GM23338 (cell line): ENCODE measurements at regions not wholly inside any gene's neighbourhood (a gene's known extent, or its start where the extent isn't known, plus 50 kb on each side); places are given as distances from the start of the nearest gene placed in this dataset.

ENCODE experiments used
- ATAC-seq: fragments of 200-7000 bp; cut with Tn5 transposase; 3 replicates; pipeline ENCODE4 v1.9.1; 2020
- DNase-seq: peaks from one replicate; pipeline ENCODE4 v3.0.0-alpha.2; 2015; ENCODE audit warnings: low spot score
- H2AFZ ChIP-seq: fragments of 200-600 bp; sonication (generic); 2 replicates; pipeline ENCODE4 v1.8.0; 2016; ENCODE audit warnings: antibody characterized with exemption, mild to moderate bottlenecking, moderate library complexity
- H3F3A ChIP-seq: fragments of 200-600 bp; sonication (generic); replicated peaks from 2 replicates; pipeline ENCODE4 v1.8.0; 2017; ENCODE audit warnings: antibody characterized with exemption, mixed run types, low read depth
- H3K27ac ChIP-seq: fragments of 200-600 bp; sonication (generic); 2 replicates; pipeline ENCODE4 v1.6.1; 2016; ENCODE audit warnings: low read depth
- H3K27me3 ChIP-seq: fragments of 200-600 bp; sonication (generic); 2 replicates; pipeline ENCODE4 v1.8.0; 2016; ENCODE audit warnings: mild to moderate bottlenecking, mixed run types, moderate library complexity; ENCODE audit not compliant: insufficient read depth
- H3K36me3 ChIP-seq: fragments of 200-600 bp; sonication (generic); 2 replicates; pipeline ENCODE4 v1.8.0; 2016; ENCODE audit warnings: mild to moderate bottlenecking; ENCODE audit not compliant: insufficient read depth
- H3K4me1 ChIP-seq: fragments of 200-600 bp; sonication (generic); 2 replicates; pipeline ENCODE4 v1.8.0; 2016; ENCODE audit warnings: mild to moderate bottlenecking, moderate library complexity; ENCODE audit not compliant: insufficient read depth
- H3K4me2 ChIP-seq: fragments of 200-600 bp; sonication (generic); 2 replicates; pipeline ENCODE4 v1.7.1; 2017; ENCODE audit warnings: mixed run types
- H3K4me3 ChIP-seq: fragments of 200-600 bp; sonication (generic); 2 replicates; pipeline ENCODE4 v1.6.1; 2016; ENCODE audit warnings: mixed run types
- H3K79me2 ChIP-seq: fragments of 200-600 bp; sonication (generic); replicated peaks from 2 replicates; pipeline ENCODE4 v1.8.0; 2017; ENCODE audit warnings: mild to moderate bottlenecking; ENCODE audit not compliant: insufficient read depth
- H3K9me2 ChIP-seq: fragments of 200-600 bp; sonication (generic); 2 replicates; pipeline ENCODE4 v1.8.0; 2017; ENCODE audit not compliant: insufficient read depth
- H4K20me1 ChIP-seq: fragments of 200-600 bp; sonication (generic); replicated peaks from 2 replicates; pipeline ENCODE4 v1.8.0; 2017; ENCODE audit warnings: mild to moderate bottlenecking; ENCODE audit not compliant: insufficient read depth
- H3K27ac Mint-ChIP-seq: 2 replicates; pipeline ENCODE4 v1.8.0; 2020; ENCODE audit warnings: inconsistent platforms, mild to moderate bottlenecking, moderate library complexity, mixed read lengths
- H3K27me3 Mint-ChIP-seq: 3 replicates; pipeline ENCODE4 v1.8.0; 2022; ENCODE audit warnings: low read depth, mild to moderate bottlenecking, moderate library complexity, mixed read lengths, inconsistent platforms; ENCODE audit not compliant: insufficient read depth, poor library complexity
- H3K36me3 Mint-ChIP-seq: 3 replicates; pipeline ENCODE4 v1.8.0; 2021; ENCODE audit warnings: low read depth, mild to moderate bottlenecking, inconsistent platforms, moderate library complexity, mixed read lengths
- H3K4me1 Mint-ChIP-seq: 3 replicates; pipeline ENCODE4 v1.8.0; 2020; ENCODE audit warnings: mild to moderate bottlenecking, inconsistent platforms, mixed read lengths
- H3K4me3 Mint-ChIP-seq: 3 replicates; pipeline ENCODE4 v1.8.0; 2021; ENCODE audit warnings: moderate library complexity, mild to moderate bottlenecking, inconsistent platforms, mixed read lengths
- H3K9me3 Mint-ChIP-seq: 3 replicates; pipeline ENCODE4 v1.8.0; 2020; ENCODE audit warnings: moderate library complexity, mild to moderate bottlenecking, inconsistent platforms, mixed read lengths
- CREB1 ChIP-seq: fragments of 250-450 bp; sonication (Bioruptor Pico); IDR thresholded peaks from 2 replicates; pipeline ENCODE4 v1.5.0; 2020; ENCODE audit warnings: low read depth, mild to moderate bottlenecking, moderate library complexity
- EZH2 ChIP-seq: fragments of 200-600 bp; sonication (generic); IDR thresholded peaks from one replicate; pipeline ENCODE4 v1.8.0; 2017; ENCODE audit warnings: antibody characterized with exemption, mild to moderate bottlenecking, low read depth; ENCODE audit not compliant: unreplicated experiment
- JUNB ChIP-seq: IDR thresholded peaks from one replicate; pipeline ENCODE4 v1.6.1; 2016; ENCODE audit warnings: antibody characterized with exemption; ENCODE audit not compliant: unreplicated experiment
- POLR2AphosphoS5 ChIP-seq: IDR thresholded peaks from 2 replicates; pipeline ENCODE4 v1.6.1; 2016; ENCODE audit warnings: antibody characterized with exemption, low read depth
- STAT1 ChIP-seq: IDR thresholded peaks from one replicate; pipeline ENCODE4 v1.6.1; 2016; ENCODE audit warnings: antibody characterized with exemption; ENCODE audit not compliant: unreplicated experiment
- ZNF331 ChIP-seq: fragments of 250-450 bp; sonication (Bioruptor Pico); IDR thresholded peaks from 2 replicates; pipeline ENCODE4 v1.5.0; 2020; ENCODE audit warnings: low read depth, mild to moderate bottlenecking, moderate library complexity
- TF ChIP-seq, protein P1 (sequence below): fragments of 250-450 bp; sonication (Bioruptor Pico); IDR thresholded peaks from 2 replicates; pipeline ENCODE4 v1.5.0; 2020; ENCODE audit warnings: mild to moderate bottlenecking, moderate library complexity
- TF ChIP-seq, protein P2 (sequence below): IDR thresholded peaks from one replicate; pipeline ENCODE4 v1.6.1; 2018; ENCODE audit warnings: antibody characterized with exemption; ENCODE audit not compliant: unreplicated experiment
- TF ChIP-seq, protein P3 (sequence below), 2 experiments: fragments of 200-600 bp in 1 of 2; sonication (generic) in 1 of 2; conservative IDR thresholded peaks; 2 replicates each; pipeline versions ENCODE4 v1.5.1 to v1.6.1; 2016 to 2017; ENCODE audit warnings: antibody characterized with exemption in 2 of 2, low read depth in 2 of 2, mild to moderate bottlenecking in 2 of 2, moderate library complexity in 1 of 2

DNA sequence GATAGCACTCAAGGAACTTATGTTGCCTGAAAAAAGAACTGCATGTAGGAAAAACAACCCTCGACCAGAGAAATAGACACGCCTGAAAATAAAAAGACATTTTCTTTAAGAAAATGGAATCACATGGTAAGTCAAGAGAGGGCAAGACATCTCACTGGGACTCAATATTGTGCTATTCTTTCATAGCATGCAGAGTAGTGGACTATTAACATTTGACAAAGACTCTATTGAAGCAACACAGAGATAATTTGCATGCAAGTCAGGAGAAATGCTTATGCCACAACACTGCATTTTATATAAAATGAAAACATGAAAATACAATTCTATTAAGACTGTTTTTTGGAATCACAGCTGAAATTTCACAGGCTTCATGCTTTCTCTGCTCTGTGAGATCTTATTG lies 77.9 kb upstream of the RHOBTB1 start (continued):
- TF ChIP-seq, protein P1, sequence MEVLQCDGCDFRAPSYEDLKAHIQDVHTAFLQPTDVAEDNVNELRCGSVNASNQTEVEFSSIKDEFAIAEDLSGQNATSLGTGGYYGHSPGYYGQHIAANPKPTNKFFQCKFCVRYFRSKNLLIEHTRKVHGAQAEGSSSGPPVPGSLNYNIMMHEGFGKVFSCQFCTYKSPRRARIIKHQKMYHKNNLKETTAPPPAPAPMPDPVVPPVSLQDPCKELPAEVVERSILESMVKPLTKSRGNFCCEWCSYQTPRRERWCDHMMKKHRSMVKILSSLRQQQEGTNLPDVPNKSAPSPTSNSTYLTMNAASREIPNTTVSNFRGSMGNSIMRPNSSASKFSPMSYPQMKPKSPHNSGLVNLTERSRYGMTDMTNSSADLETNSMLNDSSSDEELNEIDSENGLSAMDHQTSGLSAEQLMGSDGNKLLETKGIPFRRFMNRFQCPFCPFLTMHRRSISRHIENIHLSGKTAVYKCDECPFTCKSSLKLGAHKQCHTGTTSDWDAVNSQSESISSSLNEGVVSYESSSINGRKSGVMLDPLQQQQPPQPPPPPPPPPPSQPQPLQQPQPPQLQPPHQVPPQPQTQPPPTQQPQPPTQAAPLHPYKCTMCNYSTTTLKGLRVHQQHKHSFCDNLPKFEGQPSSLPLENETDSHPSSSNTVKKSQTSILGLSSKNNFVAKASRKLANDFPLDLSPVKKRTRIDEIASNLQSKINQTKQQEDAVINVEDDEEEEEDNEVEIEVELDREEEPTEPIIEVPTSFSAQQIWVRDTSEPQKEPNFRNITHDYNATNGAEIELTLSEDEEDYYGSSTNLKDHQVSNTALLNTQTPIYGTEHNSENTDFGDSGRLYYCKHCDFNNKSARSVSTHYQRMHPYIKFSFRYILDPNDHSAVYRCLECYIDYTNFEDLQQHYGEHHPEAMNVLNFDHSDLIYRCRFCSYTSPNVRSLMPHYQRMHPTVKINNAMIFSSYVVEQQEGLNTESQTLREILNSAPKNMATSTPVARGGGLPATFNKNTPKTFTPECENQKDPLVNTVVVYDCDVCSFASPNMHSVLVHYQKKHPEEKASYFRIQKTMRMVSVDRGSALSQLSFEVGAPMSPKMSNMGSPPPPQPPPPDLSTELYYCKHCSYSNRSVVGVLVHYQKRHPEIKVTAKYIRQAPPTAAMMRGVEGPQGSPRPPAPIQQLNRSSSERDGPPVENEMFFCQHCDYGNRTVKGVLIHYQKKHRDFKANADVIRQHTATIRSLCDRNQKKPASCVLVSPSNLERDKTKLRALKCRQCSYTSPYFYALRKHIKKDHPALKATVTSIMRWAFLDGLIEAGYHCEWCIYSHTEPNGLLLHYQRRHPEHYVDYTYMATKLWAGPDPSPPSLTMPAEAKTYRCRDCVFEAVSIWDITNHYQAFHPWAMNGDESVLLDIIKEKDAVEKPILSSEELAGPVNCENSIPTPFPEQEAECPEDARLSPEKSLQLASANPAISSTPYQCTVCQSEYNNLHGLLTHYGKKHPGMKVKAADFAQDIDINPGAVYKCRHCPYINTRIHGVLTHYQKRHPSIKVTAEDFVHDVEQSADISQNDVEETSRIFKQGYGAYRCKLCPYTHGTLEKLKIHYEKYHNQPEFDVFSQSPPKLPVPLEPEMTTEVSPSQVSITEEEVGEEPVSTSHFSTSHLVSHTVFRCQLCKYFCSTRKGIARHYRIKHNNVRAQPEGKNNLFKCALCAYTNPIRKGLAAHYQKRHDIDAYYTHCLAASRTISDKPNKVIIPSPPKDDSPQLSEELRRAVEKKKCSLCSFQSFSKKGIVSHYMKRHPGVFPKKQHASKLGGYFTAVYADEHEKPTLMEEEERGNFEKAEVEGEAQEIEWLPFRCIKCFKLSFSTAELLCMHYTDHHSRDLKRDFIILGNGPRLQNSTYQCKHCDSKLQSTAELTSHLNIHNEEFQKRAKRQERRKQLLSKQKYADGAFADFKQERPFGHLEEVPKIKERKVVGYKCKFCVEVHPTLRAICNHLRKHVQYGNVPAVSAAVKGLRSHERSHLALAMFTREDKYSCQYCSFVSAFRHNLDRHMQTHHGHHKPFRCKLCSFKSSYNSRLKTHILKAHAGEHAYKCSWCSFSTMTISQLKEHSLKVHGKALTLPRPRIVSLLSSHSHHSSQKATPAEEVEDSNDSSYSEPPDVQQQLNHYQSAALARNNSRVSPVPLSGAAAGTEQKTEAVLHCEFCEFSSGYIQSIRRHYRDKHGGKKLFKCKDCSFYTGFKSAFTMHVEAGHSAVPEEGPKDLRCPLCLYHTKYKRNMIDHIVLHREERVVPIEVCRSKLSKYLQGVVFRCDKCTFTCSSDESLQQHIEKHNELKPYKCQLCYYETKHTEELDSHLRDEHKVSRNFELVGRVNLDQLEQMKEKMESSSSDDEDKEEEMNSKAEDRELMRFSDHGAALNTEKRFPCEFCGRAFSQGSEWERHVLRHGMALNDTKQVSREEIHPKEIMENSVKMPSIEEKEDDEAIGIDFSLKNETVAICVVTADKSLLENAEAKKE (CRISPR knock-in tag) = no peak
- TF ChIP-seq STAT1 (no peak), JUNB (no peak), EZH2 (no peak), ZNF331 (CRISPR knock-in tag) (no peak)

DNA sequence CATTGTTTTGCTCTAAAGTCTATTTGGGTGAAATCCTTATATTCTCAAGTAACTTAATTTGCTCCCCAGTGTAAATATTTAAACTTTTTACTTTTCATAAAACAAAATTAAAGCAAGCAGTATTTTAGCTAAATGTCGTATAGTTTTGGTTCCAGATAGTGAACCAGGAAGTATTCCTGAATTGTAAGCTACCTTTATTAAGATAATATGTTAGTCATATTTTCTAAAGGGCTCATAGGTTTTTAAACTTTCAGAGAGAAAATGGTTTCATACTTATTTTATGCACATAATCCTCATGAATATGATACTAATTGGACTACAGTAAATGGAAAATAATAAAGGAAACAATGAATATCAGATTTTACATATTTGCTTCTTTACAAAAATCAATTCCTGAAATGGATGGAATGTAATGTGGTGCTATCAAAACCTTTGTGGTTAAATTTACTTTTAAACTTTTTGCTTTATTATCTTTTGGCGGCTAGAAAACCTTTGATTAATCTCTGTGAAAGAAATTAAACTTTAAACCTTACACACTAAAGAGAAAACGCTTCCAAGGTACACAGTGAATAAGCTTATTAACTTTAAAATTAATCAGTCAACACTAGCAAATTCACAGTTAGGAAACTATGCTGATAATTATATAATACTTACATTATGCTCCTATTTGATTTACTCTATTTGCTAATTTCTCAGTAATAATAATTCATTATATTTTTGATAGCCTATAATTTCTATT lies 76.6 kb upstream of the RHOBTB1 start:
- Mint-ChIP-seq H3K27me3 (no peaks in the 10 kb centered on the region), H3K9me3 (no peaks in the 10 kb centered on the region; the same call in 2 of the 3 replicates), H3K4me1 (peaks cover 15% of the 10 kb centered on the region), H3K36me3 (no peaks in the 10 kb centered on the region), H3K27ac (no peak overlapping the region), H3K4me3 (no peak overlapping the region)
- DNase-seq (no peak), ATAC-seq (no peak)
- Histone ChIP-seq H3K36me3 (no peaks in the 10 kb centered on the region), H3K4me3 (no peak overlapping the region), H3K27me3 (no peaks in the 10 kb centered on the region), H3K79me2 (no peaks in the 10 kb centered on the region), H3K27ac (no peak overlapping the region), H2AFZ (no peak overlapping the region), H3K4me1 (peaks cover 6% of the 10 kb centered on the region; the same call in 1 of the 2 replicates), H3K9me2 (no peaks in the 10 kb centered on the region), H4K20me1 (no peaks in the 10 kb centered on the region), H3K4me2 (no peak overlapping the region), H3F3A (no peaks in the 10 kb centered on the region)
- TF ChIP-seq CREB1 (CRISPR knock-in tag) (no peak), JUNB (no peak), STAT1 (no peak), ZNF331 (CRISPR knock-in tag) (no peak), POLR2AphosphoS5 (no peak)
- TF ChIP-seq, protein P2, sequence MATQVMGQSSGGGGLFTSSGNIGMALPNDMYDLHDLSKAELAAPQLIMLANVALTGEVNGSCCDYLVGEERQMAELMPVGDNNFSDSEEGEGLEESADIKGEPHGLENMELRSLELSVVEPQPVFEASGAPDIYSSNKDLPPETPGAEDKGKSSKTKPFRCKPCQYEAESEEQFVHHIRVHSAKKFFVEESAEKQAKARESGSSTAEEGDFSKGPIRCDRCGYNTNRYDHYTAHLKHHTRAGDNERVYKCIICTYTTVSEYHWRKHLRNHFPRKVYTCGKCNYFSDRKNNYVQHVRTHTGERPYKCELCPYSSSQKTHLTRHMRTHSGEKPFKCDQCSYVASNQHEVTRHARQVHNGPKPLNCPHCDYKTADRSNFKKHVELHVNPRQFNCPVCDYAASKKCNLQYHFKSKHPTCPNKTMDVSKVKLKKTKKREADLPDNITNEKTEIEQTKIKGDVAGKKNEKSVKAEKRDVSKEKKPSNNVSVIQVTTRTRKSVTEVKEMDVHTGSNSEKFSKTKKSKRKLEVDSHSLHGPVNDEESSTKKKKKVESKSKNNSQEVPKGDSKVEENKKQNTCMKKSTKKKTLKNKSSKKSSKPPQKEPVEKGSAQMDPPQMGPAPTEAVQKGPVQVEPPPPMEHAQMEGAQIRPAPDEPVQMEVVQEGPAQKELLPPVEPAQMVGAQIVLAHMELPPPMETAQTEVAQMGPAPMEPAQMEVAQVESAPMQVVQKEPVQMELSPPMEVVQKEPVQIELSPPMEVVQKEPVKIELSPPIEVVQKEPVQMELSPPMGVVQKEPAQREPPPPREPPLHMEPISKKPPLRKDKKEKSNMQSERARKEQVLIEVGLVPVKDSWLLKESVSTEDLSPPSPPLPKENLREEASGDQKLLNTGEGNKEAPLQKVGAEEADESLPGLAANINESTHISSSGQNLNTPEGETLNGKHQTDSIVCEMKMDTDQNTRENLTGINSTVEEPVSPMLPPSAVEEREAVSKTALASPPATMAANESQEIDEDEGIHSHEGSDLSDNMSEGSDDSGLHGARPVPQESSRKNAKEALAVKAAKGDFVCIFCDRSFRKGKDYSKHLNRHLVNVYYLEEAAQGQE = no peak
- TF ChIP-seq, protein P3, sequence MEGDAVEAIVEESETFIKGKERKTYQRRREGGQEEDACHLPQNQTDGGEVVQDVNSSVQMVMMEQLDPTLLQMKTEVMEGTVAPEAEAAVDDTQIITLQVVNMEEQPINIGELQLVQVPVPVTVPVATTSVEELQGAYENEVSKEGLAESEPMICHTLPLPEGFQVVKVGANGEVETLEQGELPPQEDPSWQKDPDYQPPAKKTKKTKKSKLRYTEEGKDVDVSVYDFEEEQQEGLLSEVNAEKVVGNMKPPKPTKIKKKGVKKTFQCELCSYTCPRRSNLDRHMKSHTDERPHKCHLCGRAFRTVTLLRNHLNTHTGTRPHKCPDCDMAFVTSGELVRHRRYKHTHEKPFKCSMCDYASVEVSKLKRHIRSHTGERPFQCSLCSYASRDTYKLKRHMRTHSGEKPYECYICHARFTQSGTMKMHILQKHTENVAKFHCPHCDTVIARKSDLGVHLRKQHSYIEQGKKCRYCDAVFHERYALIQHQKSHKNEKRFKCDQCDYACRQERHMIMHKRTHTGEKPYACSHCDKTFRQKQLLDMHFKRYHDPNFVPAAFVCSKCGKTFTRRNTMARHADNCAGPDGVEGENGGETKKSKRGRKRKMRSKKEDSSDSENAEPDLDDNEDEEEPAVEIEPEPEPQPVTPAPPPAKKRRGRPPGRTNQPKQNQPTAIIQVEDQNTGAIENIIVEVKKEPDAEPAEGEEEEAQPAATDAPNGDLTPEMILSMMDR (conservative IDR thresholded peaks at IDR 0.05; ENCODE audit: low read depth in 2 of 2) = no peak
